GM12891 (cell line): ENCODE measurements at regions not wholly inside any gene's neighbourhood (a gene's known extent, or its start where the extent isn't known, plus 50 kb on each side); places are given as distances from the start of the nearest gene placed in this dataset.

Experiments used
- DNase-seq: peaks from one replicate; pipeline ENCODE4 v3.0.0; 2011; ENCODE audit warnings: low spot score; ENCODE audit not compliant: insufficient read length
- FAIRE-seq: peaks from 2 replicates; lab custom pipeline; 2011; peaks lifted over from hg19 to GRCh38; lab: Jason Lieb, UNC
- PAX5 ChIP-seq: IDR thresholded peaks from 2 replicates; pipeline ENCODE4 v1.6.1; 2011; ENCODE audit warnings: low read length, moderate library complexity, mild to moderate bottlenecking; ENCODE audit not compliant: insufficient read depth, severe bottlenecking
- POLR2A ChIP-seq: IDR thresholded peaks from 2 replicates; pipeline ENCODE4 v1.6.1; 2011; ENCODE audit warnings: low read depth, low read length, control low read depth
- POLR2AphosphoS5 ChIP-seq: IDR thresholded peaks from 2 replicates; pipeline ENCODE4 v1.6.1; 2011; ENCODE audit warnings: low read depth, low read length, control low read depth
- POU2F2 ChIP-seq: IDR thresholded peaks from 2 replicates; pipeline ENCODE4 v1.6.1; 2011; ENCODE audit warnings: low read depth, mild to moderate bottlenecking, control low read depth, low read length, moderate library complexity
- SPI1 ChIP-seq: IDR thresholded peaks from 2 replicates; pipeline ENCODE4 v1.6.1; 2011; ENCODE audit warnings: low read depth, low read length, control low read depth
- TAF1 ChIP-seq: IDR thresholded peaks from 2 replicates; pipeline ENCODE4 v1.6.1; 2011; ENCODE audit warnings: low read depth, low read length, control low read depth

DNA sequence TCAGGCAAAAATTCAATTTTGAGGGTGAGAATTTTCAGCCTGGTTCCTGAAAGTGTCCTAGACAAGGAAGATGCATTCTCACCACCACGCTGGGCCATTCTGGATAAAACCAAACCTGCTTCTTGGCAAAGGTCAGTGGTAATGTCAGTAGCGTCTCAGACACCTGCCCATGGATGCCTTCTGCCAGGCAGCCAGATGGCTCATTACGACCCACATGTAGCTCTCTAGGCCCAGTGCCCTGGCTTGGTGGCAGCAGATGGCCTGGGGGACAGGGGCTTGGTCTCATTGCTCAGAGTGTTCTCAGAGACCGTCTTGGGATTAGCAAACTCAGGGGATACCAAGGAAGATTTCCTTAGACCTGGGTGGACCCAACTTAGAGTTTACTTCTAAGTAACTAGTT, 105.1 kb downstream of the ARF6 start:
- no peak for DNase-seq

DNA sequence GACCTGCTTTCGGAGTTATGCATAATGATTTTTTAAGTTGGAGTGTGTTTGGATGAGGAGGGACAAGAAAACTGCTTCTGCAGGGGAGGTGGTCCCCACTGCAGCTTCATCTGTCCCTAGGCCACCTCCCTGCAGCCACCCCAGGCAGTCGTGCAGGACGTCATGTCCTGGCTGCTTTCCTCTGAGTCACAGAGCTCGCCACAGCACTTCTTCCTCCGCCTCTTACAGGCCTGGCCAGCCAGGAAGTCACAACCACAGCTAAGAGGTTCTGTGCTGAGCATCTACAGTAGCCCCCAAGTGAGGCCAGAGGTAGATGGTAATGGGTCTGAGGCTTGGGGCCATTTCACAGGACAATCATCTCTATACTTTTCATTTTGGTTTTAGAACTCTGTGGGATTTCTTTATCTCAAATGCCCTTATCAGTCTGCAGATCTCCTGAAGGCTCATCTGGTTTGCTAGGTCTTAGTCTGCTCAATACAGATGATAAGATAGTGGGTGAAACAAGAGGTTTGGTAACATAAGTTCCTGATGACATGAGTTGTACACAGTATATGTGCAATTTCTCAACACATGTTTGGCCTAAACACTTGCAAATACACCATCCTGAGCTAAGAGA, 106.4 kb downstream of the ARF6 start:
- peak; percentile 53 for DNase-seq
- TF ChIP-seq SPI1 (peak; percentile 65), POLR2AphosphoS5 (peak; percentile 73; the same call in 1 of the 2 replicates), PAX5 (no peak), TAF1 (peak; percentile 77; the same call in 1 of the 2 replicates), POLR2A (peak; percentile 83), POU2F2 (peak; percentile 75; the same call in 1 of the 2 replicates)
- FAIRE-seq, result peak; percentile 91

More for the DNA sequence above, 105.1 kb downstream of the ARF6 start:
- TF ChIP-seq POLR2A (no peak), POU2F2 (no peak), PAX5 (no peak), TAF1 (no peak), POLR2AphosphoS5 (no peak), SPI1 (no peak)
- FAIRE-seq, result no peak

DNA sequence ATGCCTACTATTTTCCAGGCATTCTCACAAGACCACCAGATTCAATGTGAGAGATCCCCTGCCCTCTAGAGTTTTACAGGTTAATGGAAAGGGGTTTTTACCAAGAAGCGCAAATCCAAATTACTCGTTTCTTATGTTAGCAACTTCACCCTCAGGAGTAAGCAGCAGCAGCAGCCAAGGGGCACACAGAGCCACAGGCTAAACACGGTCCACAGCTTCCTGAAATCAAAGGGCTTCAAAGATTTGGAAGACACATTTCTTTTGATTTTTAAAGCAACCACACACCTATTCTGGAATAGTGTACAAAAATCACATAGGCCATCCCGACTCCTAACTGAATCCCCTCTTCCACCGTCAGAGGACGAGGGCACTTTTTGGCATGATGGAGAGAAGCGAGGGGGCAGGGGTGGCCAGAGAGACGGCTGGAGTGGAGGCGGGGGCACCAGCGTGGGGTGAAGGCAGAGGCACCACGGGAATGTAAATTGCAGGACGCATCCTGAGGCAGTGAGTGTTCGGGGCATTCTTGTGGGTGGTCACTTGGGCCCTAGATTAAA, 107.0 kb downstream of the ARF6 start:
- DNase-seq (no peak), FAIRE-seq (peak; percentile 26)
- TF ChIP-seq POLR2AphosphoS5 (no peak), PAX5 (no peak), TAF1 (no peak), POLR2A (no peak), SPI1 (no peak), POU2F2 (no peak)

DNA sequence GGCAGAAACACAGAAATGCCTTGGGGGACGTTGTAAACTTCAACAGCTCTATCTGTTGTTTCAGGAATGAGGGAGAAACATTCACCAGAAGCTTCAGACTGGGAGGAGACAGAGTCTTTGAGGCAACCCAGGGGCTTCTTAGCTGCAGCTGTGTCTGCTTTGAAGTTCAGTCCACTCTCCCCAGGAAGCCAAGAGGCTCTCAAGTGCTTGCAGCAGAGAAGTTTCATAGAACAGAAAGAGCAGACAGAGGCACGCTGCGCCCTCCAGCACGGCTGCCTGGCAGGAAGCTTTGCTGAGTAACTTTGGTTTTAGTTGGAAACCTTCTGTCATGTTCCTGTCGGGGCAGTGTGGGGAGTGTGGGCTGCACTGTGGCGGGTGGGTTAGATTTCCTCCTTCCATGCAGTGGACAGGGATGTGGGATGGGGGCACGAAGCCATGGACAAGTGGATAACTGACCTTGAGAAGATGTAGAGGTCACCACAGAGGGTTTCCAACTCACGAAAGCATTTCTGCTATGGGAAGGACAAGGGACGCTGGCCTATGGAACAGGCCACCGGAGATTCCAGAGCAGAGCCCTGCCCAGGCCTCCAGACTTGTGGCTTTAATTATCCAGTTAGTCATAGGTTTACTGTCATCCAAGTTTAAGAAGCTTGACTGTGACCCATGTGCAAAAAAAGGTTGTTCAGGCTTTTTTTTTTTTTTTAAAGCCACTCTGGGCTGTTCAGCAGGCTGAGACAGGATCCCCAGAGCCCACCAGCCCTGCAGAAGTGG, 107.7 kb downstream of the ARF6 start:
- FAIRE-seq (peak; percentile 76), DNase-seq (no peak)
- no peak for TF ChIP-seq PAX5
- TF ChIP-seq SPI1, result no peak
- peak; percentile 54 for TF ChIP-seq POLR2A
- peak; percentile 67 for TF ChIP-seq POLR2AphosphoS5
- no peak for TF ChIP-seq POU2F2
- TF ChIP-seq TAF1, result peak; percentile 50; the same call in 1 of the 2 replicates

DNA sequence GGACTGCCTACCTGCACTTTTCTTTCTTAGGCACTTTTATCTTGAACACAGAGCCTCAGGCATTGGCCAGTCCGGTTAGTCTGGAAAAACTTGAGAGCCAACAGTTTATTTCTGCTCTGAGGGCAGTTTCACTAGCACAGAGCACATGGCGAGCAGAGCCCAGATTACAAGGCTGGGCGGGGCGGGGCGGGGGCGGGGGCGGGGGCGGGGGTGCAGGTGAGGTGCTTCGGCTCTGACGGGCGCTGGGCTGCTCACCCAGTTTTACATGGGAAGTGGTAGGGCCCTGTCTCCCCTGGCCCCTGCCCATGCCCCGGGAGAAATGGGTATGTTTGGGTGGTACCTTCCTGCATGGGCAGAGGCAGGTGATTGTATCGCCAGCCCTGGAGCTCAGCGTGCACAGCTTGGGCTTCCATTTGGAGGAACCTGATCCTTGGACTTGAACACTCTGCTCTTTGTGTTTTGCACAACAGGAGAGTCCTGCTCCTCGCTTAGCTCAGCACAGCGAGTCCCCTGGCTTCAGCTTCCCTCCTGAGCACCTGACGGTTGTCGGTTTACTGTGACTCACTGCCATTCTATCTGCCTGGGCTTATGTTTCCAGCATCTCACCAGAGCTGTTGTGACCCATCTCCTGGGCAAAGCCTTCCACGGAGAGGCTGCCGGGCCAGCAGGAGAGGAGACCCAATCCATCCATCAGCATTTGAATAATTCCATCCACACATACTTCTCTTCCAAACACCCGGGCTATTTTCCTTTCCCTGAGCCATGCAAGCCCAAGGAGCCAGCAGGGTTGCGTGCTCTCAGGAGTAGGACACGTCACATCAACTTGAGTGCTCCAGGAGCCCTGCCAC, 108.5 kb downstream of the ARF6 start:
- FAIRE-seq (peak; percentile 54), DNase-seq (peak; percentile 45)
- TF ChIP-seq POLR2A (peak; percentile 62; the same call in 1 of the 2 replicates), PAX5 (no peak), TAF1 (peak; percentile 32; the same call in 1 of the 2 replicates), POLR2AphosphoS5 (peak; percentile 65; the same call in 1 of the 2 replicates), POU2F2 (no peak; the same call in 1 of the 2 replicates)

DNA sequence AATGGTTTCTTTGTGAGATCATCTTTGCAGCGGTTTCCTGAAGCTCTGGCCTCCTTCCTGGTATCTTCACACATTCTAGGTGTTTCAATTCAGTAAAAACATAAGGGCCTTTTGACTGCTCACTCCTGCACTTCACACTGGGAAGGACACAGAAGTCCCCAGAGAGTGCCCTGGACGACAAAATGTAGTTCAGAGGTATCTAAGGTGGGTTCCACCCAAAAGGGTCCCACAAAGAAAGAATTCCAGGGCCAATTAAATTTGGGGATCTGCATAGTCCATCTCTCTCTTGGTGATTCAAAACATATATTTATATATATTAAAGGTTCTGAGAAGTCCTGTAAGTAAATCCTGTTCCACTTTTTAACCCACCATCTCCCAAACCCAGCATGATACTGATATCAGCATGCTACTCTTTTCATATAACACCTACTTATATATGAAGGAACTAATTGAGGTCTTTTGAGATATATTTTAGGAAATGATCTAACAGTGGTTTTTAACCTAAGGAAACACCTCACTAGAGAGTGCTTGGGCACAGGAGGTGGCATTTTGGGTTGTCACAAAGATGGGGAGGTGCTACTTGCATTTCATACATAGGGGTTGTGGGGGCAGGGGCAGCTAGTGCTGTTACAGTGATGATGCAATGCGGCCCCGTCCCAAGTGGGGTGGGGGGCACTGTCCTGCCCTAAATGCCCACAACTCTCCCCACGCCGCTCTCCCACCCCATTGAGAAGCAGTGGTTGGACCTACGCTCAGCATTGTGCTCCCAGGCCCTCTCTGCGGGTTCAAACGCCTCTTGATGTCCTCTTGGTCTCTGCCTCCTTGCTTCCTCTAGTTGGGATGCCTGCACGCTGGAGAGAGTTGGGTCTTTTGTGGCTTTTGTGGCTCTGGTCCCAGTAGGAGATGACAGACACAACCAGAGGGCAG, 109.4 kb downstream of the ARF6 start:
- FAIRE-seq (no peak), DNase-seq (no peak)
- TF ChIP-seq POU2F2 (peak; percentile 68; the same call in 1 of the 2 replicates), TAF1 (no peak)

DNA sequence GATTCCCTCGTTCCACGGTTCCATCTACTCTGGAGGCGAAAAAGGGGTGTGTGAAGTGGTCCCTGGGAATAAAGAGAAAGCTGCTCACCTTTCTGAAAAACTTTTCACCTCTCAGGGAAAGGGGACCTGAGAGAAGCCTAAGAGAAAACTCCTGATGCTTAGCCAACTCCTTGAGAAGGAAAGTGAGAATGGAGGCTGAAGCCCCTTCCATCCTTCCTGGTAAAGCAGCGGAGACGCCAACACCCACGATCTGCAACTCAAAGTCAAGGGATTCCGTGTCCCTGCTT, 110.0 kb downstream of the ARF6 start:
- FAIRE-seq (no peak), DNase-seq (no peak)
- TF ChIP-seq POLR2AphosphoS5, result no peak

DNA sequence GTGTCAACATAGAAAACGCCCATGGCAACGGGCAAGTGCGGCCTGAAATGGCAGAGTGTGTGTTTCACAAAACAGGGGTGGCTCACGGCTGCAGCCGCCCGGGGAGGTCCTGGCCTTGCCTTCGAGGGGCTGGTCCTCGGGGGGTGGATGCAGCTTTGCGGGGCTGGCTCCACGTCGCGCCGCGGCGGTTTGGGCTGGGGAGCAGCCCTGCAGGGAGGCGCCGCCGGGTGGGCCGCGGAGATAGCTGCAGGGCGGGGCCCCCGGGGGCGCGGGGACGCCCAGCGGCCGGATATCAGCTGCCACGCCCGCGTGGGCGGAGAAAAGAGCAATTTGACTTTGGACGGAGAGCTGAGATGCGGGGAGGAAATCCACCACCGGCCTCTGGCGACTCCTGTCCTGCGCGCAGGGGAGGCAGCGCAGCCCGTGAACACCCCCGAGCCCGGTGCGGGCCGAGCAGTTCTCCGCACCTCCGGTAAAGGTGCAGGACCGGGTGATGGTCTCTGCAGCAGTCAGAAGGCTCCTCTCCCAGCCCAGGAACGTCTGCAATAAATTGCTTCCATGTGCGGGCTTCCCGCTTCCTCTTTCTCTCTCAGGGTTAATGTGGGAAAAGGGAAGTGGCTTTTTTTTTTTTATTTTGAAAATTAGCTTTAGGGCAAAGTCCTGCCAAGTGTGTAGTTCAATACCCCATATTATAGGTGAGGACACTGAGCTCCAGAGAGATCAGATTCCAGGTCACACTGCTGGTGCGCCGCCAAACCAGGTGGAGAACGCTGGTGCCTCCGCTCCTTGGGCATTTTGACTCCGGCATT, 110.5 kb downstream of the ARF6 start:
- peak; percentile 92 for TF ChIP-seq SPI1
- peak; percentile 87 for TF ChIP-seq POLR2AphosphoS5
- no peak for TF ChIP-seq POU2F2
- TF ChIP-seq PAX5, result no peak
- peak; percentile 70; the same call in 1 of the 2 replicates for TF ChIP-seq TAF1
- TF ChIP-seq POLR2A, result peak; percentile 77
- FAIRE-seq, result peak; percentile 78
- DNase-seq, result peak; percentile 79
